ENCODE measurements at regions not wholly inside any gene's neighbourhood (a gene's known extent, or its start where the extent isn't known, plus 50 kb on each side); places are given as distances from the start of the nearest gene placed in this dataset.
"Not testable (repeated sequence)": the region's sequence is repeated elsewhere in the genome, so short reads cannot be mapped to it uniquely, and the experiment has no call there.

DNA sequence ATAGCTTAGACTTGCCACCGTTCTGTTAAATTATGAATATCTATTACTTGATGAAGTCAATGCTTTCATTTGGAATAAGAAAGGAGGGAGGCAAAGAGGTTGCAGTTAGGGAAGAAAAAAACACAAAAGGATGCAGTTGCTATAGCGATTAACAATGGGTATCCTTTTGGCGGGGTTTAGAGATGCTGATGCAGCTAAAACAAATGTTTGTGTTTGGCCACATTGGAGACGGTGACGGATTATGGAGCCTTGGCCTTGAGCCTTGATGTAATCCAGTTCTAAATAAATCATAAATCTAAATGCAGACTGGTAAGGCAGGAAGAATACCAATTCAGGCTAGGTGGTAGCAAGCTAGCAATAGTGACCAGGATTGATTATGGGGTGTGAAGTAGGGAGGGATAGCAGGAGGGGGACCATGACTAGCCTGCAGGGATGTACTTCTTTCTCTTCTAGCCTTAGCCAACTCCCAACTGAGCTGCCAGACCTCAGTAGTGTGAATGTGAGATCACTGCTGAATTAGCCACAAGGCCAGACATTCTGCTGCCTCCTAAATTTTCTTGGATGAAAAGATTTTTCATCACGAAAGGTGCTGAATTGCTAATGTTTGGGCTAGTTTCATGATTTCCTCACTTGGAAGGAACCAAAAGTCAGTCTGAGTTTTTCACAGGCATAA is 160.3 kb downstream of the TLR4 start:
- DNase-seq, result no peak

GRCh38 chr9:117868594-117868993 is 164.4 kb downstream of the TLR4 start:
- DNase-seq, result no peak

GRCh38 chr9:117869287-117869686 is 165.1 kb downstream of the TLR4 start:
- no peak for DNase-seq

GRCh38 chr9:117869712-117870111 is 165.5 kb downstream of the TLR4 start:
- DNase-seq, result no peak

- DNase-seq, result no peak
These were observed 169.5 kb downstream of the TLR4 start for GRCh38 chr9:117873664-117874063.

GRCh38 chr9:117875886-117876285 is 171.7 kb downstream of the TLR4 start:
- DNase-seq, result no peak

DNA sequence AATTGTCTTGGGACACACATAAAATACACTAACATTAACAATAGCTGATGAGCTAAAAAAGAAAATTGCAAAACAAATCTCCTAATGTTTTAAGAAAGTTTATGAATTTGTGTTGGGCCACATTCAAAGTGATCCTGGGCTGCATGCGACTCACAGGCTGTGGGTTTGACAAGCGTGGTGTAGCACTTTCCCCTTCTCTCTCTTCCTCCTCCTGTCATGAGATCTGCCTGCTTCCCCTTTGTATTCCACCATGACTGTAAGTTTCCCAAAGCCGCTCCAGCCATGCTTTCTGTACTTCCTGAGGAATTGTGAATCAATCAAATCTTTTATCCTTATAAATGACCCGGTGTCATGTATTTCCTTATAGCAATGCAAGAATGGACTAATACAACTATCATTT is 178.0 kb downstream of the TLR4 start:
- DNase-seq, result no peak

GRCh38 chr9:117886616-117887015 is 182.4 kb downstream of the TLR4 start:
- DNase-seq, result no peak

GRCh38 chr9:117887383-117887782 is 183.2 kb downstream of the TLR4 start:
- no peak for DNase-seq

- DNase-seq, result no peak
These were observed 183.7 kb downstream of the TLR4 start for GRCh38 chr9:117887941-117888340.

DNA sequence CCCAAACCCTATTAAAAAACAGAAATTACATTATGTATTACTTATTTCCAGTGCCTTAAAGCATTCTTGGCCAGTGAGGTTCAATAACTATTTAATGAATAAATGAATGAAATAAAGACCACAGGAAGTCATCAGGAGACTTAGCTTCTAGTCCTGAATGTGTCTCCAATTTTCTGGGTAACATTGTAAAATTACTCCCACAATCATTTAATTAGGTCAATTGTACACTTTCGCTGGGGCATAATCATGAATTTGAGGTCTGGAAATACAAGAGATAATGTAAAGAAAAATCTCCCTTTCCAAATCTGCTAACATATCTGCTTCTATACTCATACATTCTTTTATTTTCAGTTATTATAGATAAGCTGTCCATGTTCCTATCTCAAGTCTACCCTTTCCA is 199.2 kb downstream of the TLR4 start:
- DNase-seq, result no peak

- no peak for DNase-seq
These were observed 202.6 kb downstream of the TLR4 start for GRCh38 chr9:117906763-117907162.

DNA sequence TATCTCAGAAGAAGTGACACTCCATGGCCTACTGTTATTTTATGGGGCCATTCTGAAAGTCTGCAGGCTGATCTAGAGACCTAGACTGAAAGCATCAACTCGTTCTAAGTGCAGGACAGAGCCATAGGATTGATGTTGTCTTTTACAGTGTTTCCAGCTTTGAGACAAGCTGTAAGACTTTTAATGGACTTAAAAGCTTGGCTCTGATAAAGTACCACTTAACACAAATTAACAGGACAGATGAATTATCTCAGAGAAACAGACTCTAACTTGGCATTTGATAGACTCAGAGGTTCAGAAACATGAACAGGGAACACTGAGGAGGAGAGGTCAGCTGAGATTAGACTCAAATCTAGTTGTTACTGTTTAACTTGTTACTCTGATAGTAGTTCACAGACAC is 203.2 kb downstream of the TLR4 start:
- no peak for DNase-seq

DNA sequence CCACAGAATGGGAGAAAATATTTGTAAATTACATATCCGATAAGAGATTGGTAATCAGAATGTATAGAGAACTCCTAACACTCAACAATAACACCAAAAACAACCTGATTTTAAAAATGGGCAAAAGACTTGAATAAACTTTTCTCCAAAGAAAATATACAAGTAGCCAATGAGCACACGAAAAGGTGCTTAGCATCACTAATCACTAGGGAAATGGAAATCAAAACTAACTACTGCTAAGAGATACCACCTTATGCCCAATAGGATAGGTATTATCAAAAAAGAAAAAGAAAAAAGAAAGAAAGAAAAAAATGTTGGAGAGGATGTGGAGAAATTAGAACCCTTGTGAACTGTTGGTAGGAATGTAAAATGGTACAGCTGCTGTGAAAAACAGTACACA is 212.1 kb downstream of the TLR4 start:
- DNase-seq, result no peak

- DNase-seq, result no peak
These were observed 213.7 kb downstream of the TLR4 start for GRCh38 chr9:117917873-117918272.

DNA sequence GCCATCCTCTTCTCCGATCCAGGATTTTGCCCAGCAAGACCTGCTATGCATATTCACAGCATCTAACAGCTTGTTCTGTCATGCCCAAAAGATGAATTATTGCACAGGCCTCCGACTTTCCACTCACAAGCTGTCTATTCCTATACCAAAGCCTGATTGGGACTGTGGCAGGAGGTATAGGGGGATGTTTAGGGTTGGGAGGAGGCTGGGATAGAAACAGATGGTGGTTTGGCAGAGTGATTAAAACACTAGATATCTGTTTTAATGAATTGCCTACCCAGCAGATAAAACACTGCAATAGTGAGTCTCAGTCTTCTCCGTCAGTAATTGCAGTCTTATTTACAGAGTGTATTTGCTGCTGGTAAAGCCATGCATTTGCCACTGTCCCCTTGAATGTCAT is 215.3 kb downstream of the TLR4 start:
- DNase-seq, result no peak

DNA sequence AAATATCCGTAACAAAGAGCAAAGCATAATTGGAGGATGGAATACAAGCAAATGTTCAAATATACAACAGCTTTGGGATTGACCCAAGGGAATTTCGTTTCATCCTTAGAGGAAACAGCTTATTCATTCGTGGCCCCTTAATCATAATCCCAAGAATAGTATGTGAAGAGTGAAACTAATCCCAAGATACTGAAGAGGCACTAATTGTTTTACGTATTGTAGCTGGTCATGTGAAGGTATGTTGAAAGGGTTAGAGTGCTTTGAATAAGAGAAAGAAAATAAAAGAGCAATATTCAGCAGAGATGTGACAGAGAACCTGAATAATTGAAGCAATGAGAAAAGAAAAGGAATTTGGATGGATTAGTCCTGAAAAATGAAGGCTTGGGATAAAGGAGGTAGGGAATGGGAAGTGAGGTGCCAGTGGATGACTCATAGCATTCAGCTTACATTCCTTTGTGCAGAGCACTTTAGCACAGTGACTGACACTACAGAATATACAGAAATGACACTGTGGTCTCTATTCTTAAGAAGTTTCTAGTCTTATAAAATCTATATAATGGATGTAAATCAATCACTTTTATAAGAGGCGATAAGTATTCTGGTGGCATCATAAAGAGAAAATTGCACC is 221.9 kb downstream of the TLR4 start:
- no peak for DNase-seq

DNA sequence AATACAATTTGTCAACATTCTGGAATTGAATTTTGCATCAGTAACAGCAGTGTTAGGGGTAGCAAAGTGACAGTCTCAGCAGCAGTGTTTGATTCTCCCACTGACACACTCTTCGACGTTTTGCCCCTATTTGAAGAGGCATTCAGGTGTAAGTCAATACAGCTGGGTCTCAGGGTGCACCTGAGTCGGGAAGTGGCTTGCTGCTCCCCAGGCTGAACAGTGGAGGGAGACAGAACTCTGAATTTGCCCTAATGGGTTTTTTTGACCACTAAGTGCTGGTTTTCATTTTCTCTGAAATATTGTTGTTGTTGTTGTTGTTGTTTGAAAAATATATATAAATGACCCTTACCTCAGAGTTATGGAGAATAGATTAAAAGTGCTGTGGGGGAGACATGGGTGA is 223.2 kb downstream of the TLR4 start:
- no peak for DNase-seq

DNA sequence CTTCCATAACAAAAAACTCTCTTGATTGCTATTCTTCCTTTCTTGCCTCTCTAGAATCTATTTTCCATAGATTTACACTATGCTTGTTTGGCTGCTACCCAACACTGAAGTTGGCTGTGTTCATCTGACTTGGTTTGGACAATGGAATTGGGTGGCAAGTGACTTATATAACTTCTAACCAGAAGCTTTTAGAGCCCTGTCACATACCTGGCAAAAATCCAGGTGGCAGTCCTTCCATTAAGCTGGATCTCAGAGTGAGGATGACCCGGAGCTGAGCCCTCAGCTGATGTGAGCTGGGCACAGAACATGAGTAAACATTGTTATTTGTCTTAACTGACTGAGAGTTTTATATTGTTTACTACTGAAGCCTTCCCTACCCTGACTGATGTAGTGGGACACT is 225.7 kb downstream of the TLR4 start:
- no peak for DNase-seq

DNA sequence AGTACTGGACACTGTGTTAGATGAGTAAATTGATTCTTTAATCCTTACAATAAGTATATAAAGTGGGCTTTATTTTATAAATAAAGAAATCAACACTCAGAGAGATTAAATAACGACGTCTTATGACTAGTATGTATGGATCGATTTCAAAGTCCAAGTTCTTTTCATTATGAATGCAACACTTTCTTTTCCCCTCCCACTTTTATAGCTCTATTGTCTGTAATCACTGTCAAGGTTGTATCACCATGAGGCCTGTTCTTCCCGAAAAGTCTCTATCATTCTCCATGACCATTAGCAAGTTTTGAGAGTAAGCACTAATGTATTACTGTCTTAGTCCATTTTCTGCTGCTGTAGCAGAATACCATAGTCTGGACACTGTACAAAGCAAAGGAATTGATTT is 228.4 kb downstream of the TLR4 start:
- no peak for DNase-seq

DNA sequence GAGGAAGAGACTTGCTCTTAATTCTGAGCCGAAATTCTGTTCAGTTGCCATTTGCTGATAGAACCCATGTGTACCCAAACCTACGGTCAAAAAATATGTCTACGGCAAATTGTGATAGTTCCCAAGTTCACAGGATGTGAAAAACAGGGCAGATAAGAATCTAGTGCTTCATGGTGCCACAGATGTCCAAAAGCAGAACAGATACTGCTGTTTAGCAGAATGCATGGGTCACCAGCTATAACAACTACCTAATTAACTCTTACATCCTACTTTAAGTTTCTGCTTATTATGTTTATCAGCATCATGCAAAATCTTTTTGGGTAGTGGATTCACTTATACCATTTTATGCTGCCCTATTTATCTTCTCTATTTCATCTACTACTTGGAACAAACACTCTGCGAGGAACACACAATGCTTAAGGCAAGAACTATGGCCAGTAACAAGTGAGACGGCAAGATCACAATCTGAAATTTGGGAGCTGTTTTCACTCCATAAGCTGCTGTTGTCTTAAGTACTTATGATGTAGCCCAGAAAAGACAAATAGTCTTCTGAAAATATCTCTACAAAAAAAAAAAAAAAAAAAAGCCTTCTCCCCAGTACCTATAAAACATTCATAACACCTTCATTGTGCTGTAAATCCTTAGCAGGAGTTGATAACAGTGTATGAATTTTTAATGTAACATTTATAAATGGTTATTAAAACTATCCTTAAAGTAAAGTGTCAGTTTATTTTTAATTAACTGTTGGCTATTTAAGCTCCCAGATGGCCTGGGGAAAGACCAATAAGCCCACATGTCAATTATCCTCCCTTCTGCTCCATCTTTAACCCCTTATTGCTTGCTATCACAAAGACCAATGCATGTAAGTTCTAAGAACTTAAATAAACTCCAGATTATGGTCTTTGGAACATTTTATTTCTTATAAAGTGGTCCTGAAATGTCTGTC is 232.3 kb downstream of the TLR4 start:
- DNase-seq, result no peak

DNA sequence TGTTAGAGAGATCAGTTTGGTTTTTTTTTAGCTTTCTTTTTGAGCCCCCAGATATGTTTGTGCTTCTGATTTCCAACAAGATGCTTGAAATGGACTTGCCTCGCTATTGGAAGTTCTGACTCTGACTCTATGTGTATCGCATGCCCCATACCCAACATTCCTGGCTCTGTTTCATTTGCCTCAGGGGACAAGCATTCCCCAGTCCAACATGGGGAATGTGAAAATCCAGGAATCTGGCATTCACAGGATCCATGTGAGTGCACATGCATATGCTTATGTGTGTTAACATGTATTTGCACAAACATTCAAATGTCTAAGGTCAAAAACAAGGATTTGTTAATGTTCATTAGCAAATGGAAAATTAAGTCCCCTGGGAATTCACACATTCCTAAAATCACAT is 233.9 kb downstream of the TLR4 start:
- DNase-seq, result no peak

- no peak for DNase-seq
These were observed 234.7 kb downstream of the TLR4 start for GRCh38 chr9:117938896-117939295.

DNA sequence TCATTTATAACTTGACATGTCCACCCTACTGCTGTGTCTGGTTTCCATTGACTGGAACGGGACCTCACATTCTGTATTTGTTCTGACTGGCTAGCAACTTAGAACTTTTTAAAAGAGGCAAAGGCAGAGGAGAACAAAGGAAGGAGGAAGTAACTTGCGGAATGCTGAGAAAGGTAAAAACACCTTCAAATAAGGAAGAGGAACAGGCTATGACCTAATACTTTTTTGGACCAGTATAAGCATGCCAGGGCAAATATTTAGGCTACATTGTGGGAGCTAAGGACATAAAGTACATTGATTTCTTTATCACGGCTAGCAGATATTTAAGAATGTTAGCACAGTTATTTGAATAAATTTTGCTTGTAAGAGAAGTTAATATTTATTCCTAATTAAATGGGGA is 240.5 kb downstream of the TLR4 start:
- DNase-seq, result not testable (repeated sequence)
